SH-SY5Y (cell line): ENCODE measurements at regions not wholly inside any gene's neighbourhood (a gene's known extent, or its start where the extent isn't known, plus 50 kb on each side); places are given as distances from the start of the nearest gene placed in this dataset.

ENCODE experiments used
- GATA2 ChIP-seq: IDR thresholded peaks from 2 replicates; pipeline ENCODE4 v1.6.1; 2011; ENCODE audit warnings: mild to moderate bottlenecking, low read depth, low read length
- GATA3 ChIP-seq: IDR thresholded peaks from 2 replicates; pipeline ENCODE4 v1.6.1; 2011; ENCODE audit warnings: low read depth, mild to moderate bottlenecking, low read length, moderate library complexity

- no peak for TF ChIP-seq GATA2
- no peak for TF ChIP-seq GATA3
Measured at GRCh38 chr1:9439074-9439761, 100.0 kb upstream of the SLC25A33 start.
